B cell (primary cell): ENCODE measurements at regions not wholly inside any gene's neighbourhood (a gene's known extent, or its start where the extent isn't known, plus 50 kb on each side); places are given as distances from the start of the nearest gene placed in this dataset.

Experiments
- ATAC-seq: fragments of 200-7000 bp; cut with Tn5 transposase; one replicate; pipeline ENCODE4 v1.10.0; 2021; ENCODE audit warnings: low read depth, mild to moderate bottlenecking, moderate number of reproducible peaks, moderate library complexity
- CTCF ChIA-PET: fragments of 350-600 bp; sonication (Branson Sonifier 250); formaldehyde crosslinking; loops from one replicate; lab custom pipeline; 2021; ENCODE audit warnings: antibody characterized with exemption, inconsistent platforms; lab: Charles Lee
- POLR2A ChIA-PET: fragments of 350-600 bp; sonication (Branson Sonifier 250); formaldehyde crosslinking; loops from one replicate; lab custom pipeline; 2021; ENCODE audit warnings: antibody characterized with exemption; lab: Charles Lee
- DNase-seq: peaks from one replicate; pipeline ENCODE4 v3.0.0; 2013
- H2AFZ ChIP-seq: 2 replicates; pipeline ENCODE4 v1.6.1; 2012; ENCODE audit warnings: mild to moderate bottlenecking, low read depth, low read length; ENCODE audit not compliant: insufficient read depth, poor library complexity, severe bottlenecking
- H3K27ac ChIP-seq, 2 donors: 1 replicate in 1 of 2; 2 replicates in 1 of 2; pipeline ENCODE4 v1.5.1; 2012 to 2013; ENCODE audit warnings: low read length in 2 of 2, mild to moderate bottlenecking in 2 of 2, moderate library complexity in 1 of 2
- H3K27me3 ChIP-seq, 4 experiments: fragments of 200-600 bp in 1 of 4; sonication (generic) in 1 of 4; replicated peaks in 1 of 4; 1 replicate in 2 of 4; 2 replicates in 2 of 4; pipeline versions ENCODE4 v1.6.1 to v1.7.0; 2013 to 2016; ENCODE audit warnings: low read length in 3 of 4, mild to moderate bottlenecking in 2 of 4, mixed read lengths in 1 of 4, moderate library complexity in 1 of 4; ENCODE audit not compliant: insufficient read depth in 4 of 4, control insufficient read depth in 3 of 4; ENCODE audit errors: control extremely low read depth in 1 of 4
- H3K36me3 ChIP-seq, 2 experiments: replicated peaks in 1 of 2; 1 replicate in 1 of 2; 2 replicates in 1 of 2; pipeline versions ENCODE4 v1.6.1 to v1.7.1; 2013; ENCODE audit warnings: low read length in 1 of 2; ENCODE audit not compliant: insufficient read depth in 2 of 2, control insufficient read depth in 1 of 2; ENCODE audit errors: control extremely low read depth in 1 of 2, extremely low read depth in 1 of 2
- H3K4me1 ChIP-seq, 2 donors: fragments of 200-600 bp in 1 of 2; sonication (generic) in 1 of 2; 1 replicate in 1 of 2; 2 replicates in 1 of 2; pipeline versions ENCODE4 v1.5.1 to v1.6.1; 2013 to 2017; ENCODE audit warnings: low read length in 2 of 2; ENCODE audit not compliant: control insufficient read depth in 2 of 2, insufficient read depth in 2 of 2
- H3K4me2 ChIP-seq: replicated peaks from 2 replicates; pipeline ENCODE3; 2012; ENCODE audit warnings: mild to moderate bottlenecking, low read depth, low read length; ENCODE audit not compliant: poor library complexity, severe bottlenecking
- H3K4me3 ChIP-seq, 5 experiments: fragments of 200-600 bp in 1 of 5; sonication (generic) in 1 of 5; 1 replicate in 3 of 5; 2 replicates in 2 of 5; pipeline versions ENCODE4 v1.5.1 to v1.7.0; 2011 to 2016; ENCODE audit warnings: low read length in 4 of 5, mild to moderate bottlenecking in 4 of 5, low read depth in 2 of 5, control low read depth in 1 of 5, moderate library complexity in 1 of 5; ENCODE audit not compliant: insufficient read depth in 1 of 5; ENCODE audit errors: control extremely low read depth in 1 of 5, extremely low read depth in 1 of 5
- H3K79me2 ChIP-seq: fragments of 200-600 bp; sonication (generic); one replicate; pipeline ENCODE4 v1.6.0; 2016; ENCODE audit warnings: low read length; ENCODE audit not compliant: control insufficient read depth, insufficient read depth
- H3K9ac ChIP-seq: fragments of 200-600 bp; sonication (generic); 2 replicates; pipeline ENCODE4 v1.6.1; 2017; ENCODE audit warnings: mild to moderate bottlenecking, low read length, moderate library complexity
- H3K9me3 ChIP-seq, 3 donors: one replicate each; pipeline versions ENCODE4 v1.6.1 to v1.7.1; 2013; ENCODE audit warnings: low read length in 2 of 3; ENCODE audit not compliant: control insufficient read depth in 2 of 3, insufficient read depth in 1 of 3; ENCODE audit errors: control extremely low read depth in 1 of 3
- H4K20me1 ChIP-seq: 2 replicates; pipeline ENCODE4 v1.6.0; 2012; ENCODE audit warnings: mild to moderate bottlenecking, low read length; ENCODE audit not compliant: insufficient read depth, control insufficient read depth, poor library complexity, severe bottlenecking
- H3K27ac Mint-ChIP-seq: one replicate; pipeline ENCODE4 v1.8.0; 2021; ENCODE audit warnings: mixed read lengths
- H3K27me3 Mint-ChIP-seq: one replicate; pipeline ENCODE4 v1.8.0; 2021; ENCODE audit warnings: mixed read lengths
- H3K4me1 Mint-ChIP-seq: one replicate; pipeline ENCODE4 v1.8.0; 2021; ENCODE audit warnings: mixed read lengths
- H3K4me3 Mint-ChIP-seq: one replicate; pipeline ENCODE4 v1.8.0; 2021; ENCODE audit warnings: mixed read lengths
- H3K9me3 Mint-ChIP-seq: one replicate; pipeline ENCODE4 v1.8.0; 2022; ENCODE audit warnings: mixed read lengths; ENCODE audit not compliant: insufficient read depth
- CTCF ChIP-seq: fragments of 200-600 bp; IDR thresholded peaks from one replicate; pipeline ENCODE4 v1.8.0; 2022; ENCODE audit warnings: antibody characterized with exemption, mild to moderate bottlenecking
- EZH2 ChIP-seq: IDR thresholded peaks from 2 replicates; pipeline ENCODE4 v1.6.1; 2012; ENCODE audit warnings: borderline replicate concordance, low read depth, mild to moderate bottlenecking, moderate library complexity, low read length; ENCODE audit not compliant: insufficient read depth, poor library complexity, severe bottlenecking
- WGBS: methylation state at CpG from one replicate; pipeline ENCODE4 v1.1.5; 2013; ENCODE audit warnings: missing lambda C conversion rate; ENCODE audit not compliant: insufficient coverage; 5-methylcytosine and 5-hydroxymethylcytosine counted together
- intact Hi-C: fragments of 100-400 bp; cut with micrococcal nuclease; formaldehyde crosslinking; loops from one replicate; pipeline ENCODE4 v1.10.0; 2022

GRCh38 chr11:116148056-116148455 is 624.7 kb downstream of the BUD13 start:
- ChIA-PET CTCF (no interaction called here), POLR2A (no interaction called here)
- Mint-ChIP-seq H3K4me3 (no peak overlapping the region), H3K9me3 (peaks cover 4% of the 10 kb centered on the region), H3K4me1 (no peaks in the 10 kb centered on the region), H3K27ac (no peak overlapping the region), H3K27me3 (peaks cover 29% of the 10 kb centered on the region)
- DNase-seq: no peak
- H3K4me1 ChIP-seq: no peaks in the 10 kb centered on the region
- TF ChIP-seq EZH2 (no peak), CTCF (no peak)
- no peaks in the 10 kb centered on the region for H3K36me3 ChIP-seq
- peaks cover 0 to 8% (median 0%) of the 10 kb centered on the region in 3 donors for H3K9me3 ChIP-seq
- no peak overlapping the region for H3K4me3 ChIP-seq
- no peaks in the 10 kb centered on the region for H3K27me3 ChIP-seq
- H3K4me2 ChIP-seq: no peak overlapping the region
- no peak for ATAC-seq
- H3K9ac ChIP-seq: no peak overlapping the region
- intact Hi-C loops: no loop called here
- no peak overlapping the region for H2AFZ ChIP-seq
- H3K27ac ChIP-seq: no peak overlapping the region
- no peaks in the 10 kb centered on the region for H4K20me1 ChIP-seq
- 63% methylated on average over 6 of the region's 10 CpGs for WGBS
- no peaks in the 10 kb centered on the region for H3K79me2 ChIP-seq

- no peak overlapping the region for H2AFZ ChIP-seq
- H3K27me3 Mint-ChIP-seq: peaks cover 29% of the 10 kb centered on the region
- no peaks in the 10 kb centered on the region for H3K27me3 ChIP-seq
- ChIA-PET CTCF (no interaction called here), POLR2A (no interaction called here)
- no peak overlapping the region for H3K9ac ChIP-seq
- H3K27ac ChIP-seq: no peak overlapping the region
- no peak for TF ChIP-seq EZH2
- DNase-seq (no peak), ATAC-seq (no peak)
- no peak overlapping the region for H3K4me2 ChIP-seq
- no peaks in the 10 kb centered on the region for H4K20me1 ChIP-seq
- H3K4me1 ChIP-seq: no peaks in the 10 kb centered on the region
- no peaks in the 10 kb centered on the region for H3K79me2 ChIP-seq
- WGBS: 72% methylated on average over 5 of the region's 14 CpGs
- peaks cover 0 to 8% (median 0%) of the 10 kb centered on the region in 3 donors for H3K9me3 ChIP-seq
- no peaks in the 10 kb centered on the region for H3K4me1 Mint-ChIP-seq
- H3K4me3 Mint-ChIP-seq: no peak overlapping the region
- no peak overlapping the region for H3K27ac Mint-ChIP-seq
- no peak overlapping the region for H3K4me3 ChIP-seq
- intact Hi-C loops: no loop called here
- no peaks in the 10 kb centered on the region for H3K9me3 Mint-ChIP-seq
- H3K36me3 ChIP-seq: no peaks in the 10 kb centered on the region
Measured at GRCh38 chr11:116145187-116145865, 627.5 kb downstream of the BUD13 start.
